ENCODE measurements at regions not wholly inside any gene's neighbourhood (a gene's known extent, or its start where the extent isn't known, plus 50 kb on each side); places are given as distances from the start of the nearest gene placed in this dataset.

DNA sequence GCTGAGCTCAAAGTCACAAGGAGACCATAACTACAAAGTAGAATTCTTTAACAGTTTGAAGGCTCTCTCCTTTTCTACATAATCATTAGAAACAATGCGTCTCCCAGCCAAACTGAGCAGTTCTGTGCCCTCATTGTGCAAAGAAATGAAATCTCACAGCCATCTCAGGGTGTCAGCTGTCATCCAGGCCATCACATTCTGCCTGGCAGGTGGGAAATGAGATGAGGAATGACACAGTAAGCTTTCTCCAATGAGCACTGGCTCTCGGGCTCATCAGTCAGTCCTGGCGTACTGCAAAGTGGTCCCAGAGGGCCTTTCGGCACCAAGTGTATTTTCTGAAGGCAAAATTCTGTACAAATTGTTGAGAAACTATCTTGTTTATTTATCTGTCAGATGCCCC, 306.5 kb downstream of the KCTD12 start:
- TF ChIP-seq POLR2A (IDR thresholded peaks at IDR 0.05; ENCODE audit: low read depth, low read length) = no peak
- TF ChIP-seq POU2F2 (IDR thresholded peaks at IDR 0.05; ENCODE audit: low read depth, low read length) = no peak
- TF ChIP-seq POLR2AphosphoS5 (IDR thresholded peaks at IDR 0.05; ENCODE audit: low read depth, low read length) = no peak
- no peak for TF ChIP-seq TAF1 (IDR thresholded peaks at IDR 0.05; ENCODE audit: low read depth, low read length)
- TF ChIP-seq SPI1 (IDR thresholded peaks at IDR 0.05; ENCODE audit: low read depth, low read length) = no peak
- TF ChIP-seq PAX5 (IDR thresholded peaks at IDR 0.05; ENCODE audit: insufficient read depth, low read length, severe bottlenecking) = no peak
